ENCODE measurements at regions not wholly inside any gene's neighbourhood (a gene's known extent, or its start where the extent isn't known, plus 50 kb on each side); places are given as distances from the start of the nearest gene placed in this dataset.

GRCh38 chr18:45151645-45152044 lies 463.6 kb upstream of the SLC14A2 start:
- Histone ChIP-seq H3K27ac (ENCODE audit: insufficient read depth, low read length, poor library complexity, severe bottlenecking) (no peak overlapping the region), H3K36me3 (ENCODE audit: control insufficient read depth, insufficient read depth, low read length) (no peaks in the 10 kb centered on the region)

GRCh38 chr18:45155526-45155925 lies 459.8 kb upstream of the SLC14A2 start:
- Histone ChIP-seq H3K4me1 (ENCODE audit: control insufficient read depth, insufficient read depth, low read length, poor library complexity, severe bottlenecking) (no peaks in the 10 kb centered on the region), H3K27me3 (replicated peaks; ENCODE audit: control insufficient read depth, insufficient read depth, low read length, poor library complexity, severe bottlenecking) (no peaks in the 10 kb centered on the region), H3K4me3 (ENCODE audit: insufficient read depth, low read depth, low read length, poor library complexity, severe bottlenecking) (no peak overlapping the region), H3K36me3 (ENCODE audit: control insufficient read depth, insufficient read depth, low read length) (no peaks in the 10 kb centered on the region), H3K27ac (ENCODE audit: insufficient read depth, low read length, poor library complexity, severe bottlenecking) (no peak overlapping the region), H3K9me3 (ENCODE audit: control insufficient read depth, low read length) (no peaks in the 10 kb centered on the region)
- DNase-seq, result no peak

More at GRCh38 chr18:45151645-45152044, 463.6 kb upstream of the SLC14A2 start:
- no peaks in the 10 kb centered on the region for H3K4me1 ChIP-seq (ENCODE audit: control insufficient read depth, insufficient read depth, low read length, poor library complexity, severe bottlenecking)
- no peaks in the 10 kb centered on the region for H3K9me3 ChIP-seq (ENCODE audit: control insufficient read depth, low read length)
- H3K4me3 ChIP-seq (ENCODE audit: insufficient read depth, low read depth, low read length, poor library complexity, severe bottlenecking), result no peak overlapping the region
- DNase-seq, result no peak
- no peaks in the 10 kb centered on the region for H3K27me3 ChIP-seq (replicated peaks; ENCODE audit: control insufficient read depth, insufficient read depth, low read length, poor library complexity, severe bottlenecking)

GRCh38 chr18:45156946-45157345 lies 458.3 kb upstream of the SLC14A2 start:
- H3K27ac ChIP-seq (ENCODE audit: insufficient read depth, low read length, poor library complexity, severe bottlenecking), result no peak overlapping the region
- H3K4me3 ChIP-seq (ENCODE audit: insufficient read depth, low read depth, low read length, poor library complexity, severe bottlenecking), result no peak overlapping the region
- no peaks in the 10 kb centered on the region for H3K36me3 ChIP-seq (ENCODE audit: control insufficient read depth, insufficient read depth, low read length)
- no peaks in the 10 kb centered on the region for H3K9me3 ChIP-seq (ENCODE audit: control insufficient read depth, low read length)
- no peak for DNase-seq
- H3K27me3 ChIP-seq (replicated peaks; ENCODE audit: control insufficient read depth, insufficient read depth, low read length, poor library complexity, severe bottlenecking), result no peaks in the 10 kb centered on the region
- H3K4me1 ChIP-seq (ENCODE audit: control insufficient read depth, insufficient read depth, low read length, poor library complexity, severe bottlenecking), result no peaks in the 10 kb centered on the region

- no peak overlapping the region for H3K4me3 ChIP-seq (ENCODE audit: insufficient read depth, low read depth, low read length, poor library complexity, severe bottlenecking)
- H3K27ac ChIP-seq (ENCODE audit: insufficient read depth, low read length, poor library complexity, severe bottlenecking), result no peak overlapping the region
- no peak for DNase-seq
- H3K27me3 ChIP-seq (replicated peaks; ENCODE audit: control insufficient read depth, insufficient read depth, low read length, poor library complexity, severe bottlenecking), result no peaks in the 10 kb centered on the region
- H3K4me1 ChIP-seq (ENCODE audit: control insufficient read depth, insufficient read depth, low read length, poor library complexity, severe bottlenecking), result no peaks in the 10 kb centered on the region
- H3K9me3 ChIP-seq (ENCODE audit: control insufficient read depth, low read length), result no peaks in the 10 kb centered on the region
- H3K36me3 ChIP-seq (ENCODE audit: control insufficient read depth, insufficient read depth, low read length), result no peaks in the 10 kb centered on the region
Observed at GRCh38 chr18:45157576-45157975, 457.7 kb upstream of the SLC14A2 start.

GRCh38 chr18:45161850-45162249 lies 453.4 kb upstream of the SLC14A2 start:
- H3K4me1 ChIP-seq (ENCODE audit: control insufficient read depth, insufficient read depth, low read length, poor library complexity, severe bottlenecking), result no peaks in the 10 kb centered on the region
- H3K9me3 ChIP-seq (ENCODE audit: control insufficient read depth, low read length), result no peaks in the 10 kb centered on the region
- DNase-seq, result no peak
- no peaks in the 10 kb centered on the region for H3K36me3 ChIP-seq (ENCODE audit: control insufficient read depth, insufficient read depth, low read length)
- H3K27ac ChIP-seq (ENCODE audit: insufficient read depth, low read length, poor library complexity, severe bottlenecking), result no peak overlapping the region
- no peak overlapping the region for H3K4me3 ChIP-seq (ENCODE audit: insufficient read depth, low read depth, low read length, poor library complexity, severe bottlenecking)
- H3K27me3 ChIP-seq (replicated peaks; ENCODE audit: control insufficient read depth, insufficient read depth, low read length, poor library complexity, severe bottlenecking), result no peaks in the 10 kb centered on the region

GRCh38 chr18:45163871-45164270 lies 451.4 kb upstream of the SLC14A2 start:
- H3K27ac ChIP-seq (ENCODE audit: insufficient read depth, low read length, poor library complexity, severe bottlenecking), result no peak overlapping the region
- H3K27me3 ChIP-seq (replicated peaks; ENCODE audit: control insufficient read depth, insufficient read depth, low read length, poor library complexity, severe bottlenecking), result no peaks in the 10 kb centered on the region
- no peak for DNase-seq
- no peak overlapping the region for H3K4me3 ChIP-seq (ENCODE audit: insufficient read depth, low read depth, low read length, poor library complexity, severe bottlenecking)
- H3K9me3 ChIP-seq (ENCODE audit: control insufficient read depth, low read length), result no peaks in the 10 kb centered on the region
- H3K36me3 ChIP-seq (ENCODE audit: control insufficient read depth, insufficient read depth, low read length), result no peaks in the 10 kb centered on the region
- H3K4me1 ChIP-seq (ENCODE audit: control insufficient read depth, insufficient read depth, low read length, poor library complexity, severe bottlenecking), result no peaks in the 10 kb centered on the region

- H3K27ac ChIP-seq (ENCODE audit: insufficient read depth, low read length, poor library complexity, severe bottlenecking), result no peak overlapping the region
- H3K9me3 ChIP-seq (ENCODE audit: control insufficient read depth, low read length), result no peaks in the 10 kb centered on the region
- no peaks in the 10 kb centered on the region for H3K36me3 ChIP-seq (ENCODE audit: control insufficient read depth, insufficient read depth, low read length)
- no peak overlapping the region for H3K4me3 ChIP-seq (ENCODE audit: insufficient read depth, low read depth, low read length, poor library complexity, severe bottlenecking)
- DNase-seq, result no peak
- no peaks in the 10 kb centered on the region for H3K27me3 ChIP-seq (replicated peaks; ENCODE audit: control insufficient read depth, insufficient read depth, low read length, poor library complexity, severe bottlenecking)
- H3K4me1 ChIP-seq (ENCODE audit: control insufficient read depth, insufficient read depth, low read length, poor library complexity, severe bottlenecking), result no peaks in the 10 kb centered on the region
Observed at GRCh38 chr18:45164551-45164950, 450.7 kb upstream of the SLC14A2 start.

- DNase-seq, result no peak
- Histone ChIP-seq H3K4me3 (ENCODE audit: insufficient read depth, low read depth, low read length, poor library complexity, severe bottlenecking) (no peak overlapping the region), H3K9me3 (ENCODE audit: control insufficient read depth, low read length) (no peaks in the 10 kb centered on the region), H3K27me3 (replicated peaks; ENCODE audit: control insufficient read depth, insufficient read depth, low read length, poor library complexity, severe bottlenecking) (no peaks in the 10 kb centered on the region), H3K27ac (ENCODE audit: insufficient read depth, low read length, poor library complexity, severe bottlenecking) (no peak overlapping the region), H3K36me3 (ENCODE audit: control insufficient read depth, insufficient read depth, low read length) (no peaks in the 10 kb centered on the region), H3K4me1 (ENCODE audit: control insufficient read depth, insufficient read depth, low read length, poor library complexity, severe bottlenecking) (no peaks in the 10 kb centered on the region)
Observed at GRCh38 chr18:45165176-45165713, 450.0 kb upstream of the SLC14A2 start.

- no peak overlapping the region for H3K4me3 ChIP-seq (ENCODE audit: insufficient read depth, low read depth, low read length, poor library complexity, severe bottlenecking)
- no peaks in the 10 kb centered on the region for H3K9me3 ChIP-seq (ENCODE audit: control insufficient read depth, low read length)
- no peaks in the 10 kb centered on the region for H3K27me3 ChIP-seq (replicated peaks; ENCODE audit: control insufficient read depth, insufficient read depth, low read length, poor library complexity, severe bottlenecking)
- H3K36me3 ChIP-seq (ENCODE audit: control insufficient read depth, insufficient read depth, low read length), result no peaks in the 10 kb centered on the region
- no peaks in the 10 kb centered on the region for H3K4me1 ChIP-seq (ENCODE audit: control insufficient read depth, insufficient read depth, low read length, poor library complexity, severe bottlenecking)
- no peak overlapping the region for H3K27ac ChIP-seq (ENCODE audit: insufficient read depth, low read length, poor library complexity, severe bottlenecking)
- no peak for DNase-seq
Observed at GRCh38 chr18:45165871-45166270, 449.4 kb upstream of the SLC14A2 start.

- Histone ChIP-seq H3K4me1 (ENCODE audit: control insufficient read depth, insufficient read depth, low read length, poor library complexity, severe bottlenecking) (no peaks in the 10 kb centered on the region), H3K36me3 (ENCODE audit: control insufficient read depth, insufficient read depth, low read length) (no peaks in the 10 kb centered on the region), H3K9me3 (ENCODE audit: control insufficient read depth, low read length) (no peaks in the 10 kb centered on the region), H3K4me3 (ENCODE audit: insufficient read depth, low read depth, low read length, poor library complexity, severe bottlenecking) (no peak overlapping the region), H3K27ac (ENCODE audit: insufficient read depth, low read length, poor library complexity, severe bottlenecking) (no peak overlapping the region), H3K27me3 (replicated peaks; ENCODE audit: control insufficient read depth, insufficient read depth, low read length, poor library complexity, severe bottlenecking) (no peaks in the 10 kb centered on the region)
- no peak for DNase-seq
Observed at GRCh38 chr18:45166341-45166835, 448.9 kb upstream of the SLC14A2 start.

Measured in effector memory CD4-positive, alpha-beta T cell (primary cell).